ENCODE measurements at regions not wholly inside any gene's neighbourhood (a gene's known extent, or its start where the extent isn't known, plus 50 kb on each side); places are given as distances from the start of the nearest gene placed in this dataset.

- TF ChIP-seq KIAA2018 (CRISPR knock-in tag; IDR thresholded peaks at IDR 0.05; ENCODE audit: borderline replicate concordance) (no peak), MLXIP (CRISPR knock-in tag; IDR thresholded peaks at IDR 0.05; ENCODE audit: borderline replicate concordance) (no peak), SMAD9 (CRISPR knock-in tag; IDR thresholded peaks at IDR 0.05) (no peak), FOXK1 (CRISPR knock-in tag; IDR thresholded peaks at IDR 0.05; ENCODE audit: borderline replicate concordance, low read depth) (peak; percentile 47; the same call in 1 of the 2 replicates)
- TF ChIP-seq, protein P1, sequence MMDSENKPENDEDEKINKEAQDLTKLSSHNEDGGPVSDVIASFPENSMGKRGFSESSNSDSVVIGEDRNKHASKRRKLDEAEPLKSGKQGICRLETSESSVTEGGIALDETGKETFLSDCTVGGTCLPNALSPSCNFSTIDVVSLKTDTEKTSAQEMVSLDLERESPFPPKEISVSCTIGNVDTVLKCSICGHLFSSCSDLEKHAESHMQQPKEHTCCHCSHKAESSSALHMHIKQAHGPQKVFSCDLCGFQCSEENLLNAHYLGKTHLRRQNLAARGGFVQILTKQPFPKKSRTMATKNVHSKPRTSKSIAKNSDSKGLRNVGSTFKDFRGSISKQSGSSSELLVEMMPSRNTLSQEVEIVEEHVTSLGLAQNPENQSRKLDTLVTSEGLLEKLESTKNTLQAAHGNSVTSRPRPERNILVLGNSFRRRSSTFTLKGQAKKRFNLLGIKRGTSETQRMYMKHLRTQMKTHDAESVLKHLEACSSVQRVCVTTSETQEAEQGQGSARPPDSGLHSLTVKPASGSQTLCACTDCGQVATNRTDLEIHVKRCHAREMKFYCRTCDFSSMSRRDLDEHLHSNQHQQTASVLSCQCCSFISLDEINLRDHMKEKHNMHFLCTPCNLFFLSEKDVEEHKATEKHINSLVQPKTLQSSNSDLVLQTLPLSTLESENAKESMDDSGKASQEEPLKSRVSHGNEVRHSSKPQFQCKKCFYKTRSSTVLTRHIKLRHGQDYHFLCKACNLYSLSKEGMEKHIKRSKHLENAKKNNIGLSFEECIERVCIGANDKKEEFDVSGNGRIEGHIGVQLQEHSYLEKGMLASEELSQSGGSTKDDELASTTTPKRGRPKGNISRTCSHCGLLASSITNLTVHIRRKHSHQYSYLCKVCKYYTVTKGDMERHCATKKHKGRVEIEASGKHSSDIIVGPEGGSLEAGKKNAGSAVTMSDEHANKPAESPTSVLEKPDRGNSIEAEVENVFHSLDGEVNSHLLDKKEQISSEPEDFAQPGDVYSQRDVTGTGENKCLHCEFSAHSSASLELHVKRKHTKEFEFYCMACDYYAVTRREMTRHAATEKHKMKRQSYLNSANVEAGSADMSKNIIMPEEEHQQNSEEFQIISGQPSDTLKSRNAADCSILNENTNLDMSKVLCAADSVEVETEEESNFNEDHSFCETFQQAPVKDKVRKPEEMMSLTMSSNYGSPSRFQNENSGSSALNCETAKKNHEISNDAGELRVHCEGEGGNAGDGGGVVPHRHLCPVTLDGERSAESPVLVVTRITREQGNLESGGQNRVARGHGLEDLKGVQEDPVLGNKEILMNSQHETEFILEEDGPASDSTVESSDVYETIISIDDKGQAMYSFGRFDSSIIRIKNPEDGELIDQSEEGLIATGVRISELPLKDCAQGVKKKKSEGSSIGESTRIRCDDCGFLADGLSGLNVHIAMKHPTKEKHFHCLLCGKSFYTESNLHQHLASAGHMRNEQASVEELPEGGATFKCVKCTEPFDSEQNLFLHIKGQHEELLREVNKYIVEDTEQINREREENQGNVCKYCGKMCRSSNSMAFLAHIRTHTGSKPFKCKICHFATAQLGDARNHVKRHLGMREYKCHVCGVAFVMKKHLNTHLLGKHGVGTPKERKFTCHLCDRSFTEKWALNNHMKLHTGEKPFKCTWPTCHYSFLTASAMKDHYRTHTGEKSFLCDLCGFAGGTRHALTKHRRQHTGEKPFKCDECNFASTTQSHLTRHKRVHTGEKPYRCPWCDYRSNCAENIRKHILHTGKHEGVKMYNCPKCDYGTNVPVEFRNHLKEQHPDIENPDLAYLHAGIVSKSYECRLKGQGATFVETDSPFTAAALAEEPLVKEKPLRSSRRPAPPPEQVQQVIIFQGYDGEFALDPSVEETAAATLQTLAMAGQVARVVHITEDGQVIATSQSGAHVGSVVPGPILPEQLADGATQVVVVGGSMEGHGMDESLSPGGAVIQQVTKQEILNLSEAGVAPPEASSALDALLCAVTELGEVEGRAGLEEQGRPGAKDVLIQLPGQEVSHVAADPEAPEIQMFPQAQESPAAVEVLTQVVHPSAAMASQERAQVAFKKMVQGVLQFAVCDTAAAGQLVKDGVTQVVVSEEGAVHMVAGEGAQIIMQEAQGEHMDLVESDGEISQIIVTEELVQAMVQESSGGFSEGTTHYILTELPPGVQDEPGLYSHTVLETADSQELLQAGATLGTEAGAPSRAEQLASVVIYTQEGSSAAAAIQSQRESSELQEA (CRISPR knock-in tag; IDR thresholded peaks at IDR 0.05; ENCODE audit: not compliant biosample characterization): no peak
- TF ChIP-seq, protein P2, sequence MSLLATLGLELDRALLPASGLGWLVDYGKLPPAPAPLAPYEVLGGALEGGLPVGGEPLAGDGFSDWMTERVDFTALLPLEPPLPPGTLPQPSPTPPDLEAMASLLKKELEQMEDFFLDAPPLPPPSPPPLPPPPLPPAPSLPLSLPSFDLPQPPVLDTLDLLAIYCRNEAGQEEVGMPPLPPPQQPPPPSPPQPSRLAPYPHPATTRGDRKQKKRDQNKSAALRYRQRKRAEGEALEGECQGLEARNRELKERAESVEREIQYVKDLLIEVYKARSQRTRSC (CRISPR knock-in tag; IDR thresholded peaks at IDR 0.05; ENCODE audit: low read depth): no peak
Measured at GRCh38 chr1:101309334-101310311, 72.8 kb downstream of the S1PR1 start (continued).

Measured in HepG2 (cell line).